GM12874 (cell line): ENCODE measurements at regions not wholly inside any gene's neighbourhood (a gene's known extent, or its start where the extent isn't known, plus 50 kb on each side); places are given as distances from the start of the nearest gene placed in this dataset.

Experiments
- TF ChIP-seq, protein P1 (sequence below): IDR thresholded peaks from 2 replicates; pipeline ENCODE4 v1.5.1; 2011; ENCODE audit warnings: low read depth, mild to moderate bottlenecking, control low read depth, low read length, moderate library complexity; ENCODE audit not compliant: insufficient read depth

- TF ChIP-seq, protein P1, sequence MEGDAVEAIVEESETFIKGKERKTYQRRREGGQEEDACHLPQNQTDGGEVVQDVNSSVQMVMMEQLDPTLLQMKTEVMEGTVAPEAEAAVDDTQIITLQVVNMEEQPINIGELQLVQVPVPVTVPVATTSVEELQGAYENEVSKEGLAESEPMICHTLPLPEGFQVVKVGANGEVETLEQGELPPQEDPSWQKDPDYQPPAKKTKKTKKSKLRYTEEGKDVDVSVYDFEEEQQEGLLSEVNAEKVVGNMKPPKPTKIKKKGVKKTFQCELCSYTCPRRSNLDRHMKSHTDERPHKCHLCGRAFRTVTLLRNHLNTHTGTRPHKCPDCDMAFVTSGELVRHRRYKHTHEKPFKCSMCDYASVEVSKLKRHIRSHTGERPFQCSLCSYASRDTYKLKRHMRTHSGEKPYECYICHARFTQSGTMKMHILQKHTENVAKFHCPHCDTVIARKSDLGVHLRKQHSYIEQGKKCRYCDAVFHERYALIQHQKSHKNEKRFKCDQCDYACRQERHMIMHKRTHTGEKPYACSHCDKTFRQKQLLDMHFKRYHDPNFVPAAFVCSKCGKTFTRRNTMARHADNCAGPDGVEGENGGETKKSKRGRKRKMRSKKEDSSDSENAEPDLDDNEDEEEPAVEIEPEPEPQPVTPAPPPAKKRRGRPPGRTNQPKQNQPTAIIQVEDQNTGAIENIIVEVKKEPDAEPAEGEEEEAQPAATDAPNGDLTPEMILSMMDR: no peak
Observed at GRCh38 chr4:175559526-175559925, 252.5 kb downstream of the GPM6A start.

DNA sequence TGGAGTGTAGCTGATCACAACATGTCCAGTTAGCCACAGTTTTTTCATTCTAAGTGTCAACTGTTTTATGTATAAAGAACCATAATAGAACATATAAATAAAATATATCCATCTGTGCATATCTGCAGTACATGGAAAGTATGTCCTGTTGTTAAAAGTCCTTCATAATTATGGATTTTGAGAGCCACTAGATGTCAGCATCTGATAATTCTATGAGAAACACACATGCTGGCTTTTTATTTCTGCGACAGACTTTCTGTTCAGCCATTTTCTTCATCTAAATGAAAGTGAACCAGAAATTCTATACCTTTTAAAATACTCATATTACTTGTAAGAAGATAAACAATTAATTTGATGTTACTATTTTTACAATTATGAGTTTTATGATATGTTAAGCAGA, 251.5 kb downstream of the GPM6A start:
- TF ChIP-seq, protein P1: no peak

DNA sequence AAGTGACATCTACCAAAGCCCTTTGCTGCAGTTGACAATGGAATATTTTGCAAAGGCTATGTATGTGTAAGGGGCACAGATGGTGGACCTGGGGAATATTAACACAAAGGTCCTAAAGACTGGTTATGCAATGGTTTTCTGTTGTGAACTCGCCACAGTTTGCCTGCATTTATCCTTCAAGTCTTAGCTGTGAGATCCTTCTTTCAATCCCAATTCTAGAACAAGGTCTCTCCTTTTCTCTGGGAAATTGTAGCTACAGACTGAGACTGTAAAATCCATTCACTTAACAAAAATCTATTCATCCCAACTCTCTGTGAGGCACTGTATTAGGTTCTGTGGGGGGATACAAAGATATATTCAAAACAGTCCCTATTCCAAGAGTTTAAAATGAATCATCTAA, 250.4 kb downstream of the GPM6A start:
- TF ChIP-seq, protein P1: no peak

DNA sequence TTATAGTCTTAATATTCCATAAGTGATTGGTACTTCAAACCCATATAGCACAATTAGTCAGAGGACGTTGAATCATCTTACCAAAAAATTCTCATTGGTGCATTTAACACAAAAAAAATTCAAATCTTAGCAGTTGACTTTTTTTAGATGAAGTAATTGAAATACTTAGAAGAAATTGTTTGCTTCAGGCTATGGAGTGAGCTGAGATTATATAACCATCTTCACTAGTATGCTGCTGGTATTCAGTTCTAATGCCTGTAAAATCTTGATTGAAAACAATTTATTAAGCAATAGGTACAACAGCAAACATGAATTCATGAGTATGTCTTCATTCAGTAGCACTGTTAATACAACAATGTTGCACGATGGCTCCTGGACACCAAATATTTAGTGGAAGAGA, 250.0 kb downstream of the GPM6A start:
- TF ChIP-seq, protein P1: no peak

GRCh38 chr4:175562542-175562941, 249.5 kb downstream of the GPM6A start:
- TF ChIP-seq, protein P1: no peak
